ENCODE measurements at regions not wholly inside any gene's neighbourhood (a gene's known extent, or its start where the extent isn't known, plus 50 kb on each side); places are given as distances from the start of the nearest gene placed in this dataset.
"Not testable (repeated sequence)": the region's sequence is repeated elsewhere in the genome, so short reads cannot be mapped to it uniquely, and the experiment has no call there.

DNA sequence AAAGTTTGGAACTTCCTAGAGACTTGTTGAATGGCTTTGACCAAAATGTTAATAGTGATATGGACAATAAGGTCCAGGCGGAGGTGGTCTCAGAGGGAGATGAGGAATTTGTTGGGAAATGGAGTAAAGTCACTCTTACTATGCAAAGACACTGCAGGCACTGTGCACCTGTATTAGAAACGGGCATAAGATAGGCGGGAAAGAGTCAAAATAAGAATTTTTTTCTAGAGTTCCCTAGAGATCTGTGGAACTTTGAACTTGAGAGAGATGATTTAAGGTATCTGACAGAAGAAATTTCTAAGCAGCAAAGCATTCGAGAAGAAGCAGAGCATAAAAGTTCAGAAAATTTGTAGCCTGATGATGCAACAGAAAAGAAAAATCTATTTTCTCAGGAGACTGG is 144.4 kb upstream of the C1QTNF3 start:
- intact Hi-C loops (cut with DNase I); DNase-seq (ENCODE audit: low spot score): not testable (repeated sequence)

- intact Hi-C loops (cut with DNase I): not testable (repeated sequence)
Measured at GRCh38 chr5:34188001-34188822, 145.2 kb upstream of the C1QTNF3 start.

DNA sequence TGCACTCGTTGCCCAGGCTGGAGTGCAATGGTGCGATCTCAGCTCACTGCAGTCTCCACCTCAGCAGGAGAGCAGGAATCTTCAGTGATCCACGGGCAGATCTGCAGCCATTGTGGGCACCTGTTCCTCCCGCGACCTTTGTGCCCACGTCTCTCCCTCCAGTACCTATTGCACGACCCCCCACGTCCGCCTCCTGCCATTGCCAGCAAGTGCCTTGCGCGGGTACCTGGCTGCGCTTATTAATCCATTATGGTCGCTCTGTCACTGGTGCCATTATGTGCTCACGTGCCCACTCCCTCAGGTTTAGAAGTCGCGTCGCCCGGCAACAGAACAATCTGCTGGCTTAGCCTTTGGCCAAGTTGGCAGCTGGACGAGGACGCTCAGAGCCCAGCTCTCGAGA is 146.2 kb upstream of the C1QTNF3 start:
- intact Hi-C loops (cut with DNase I): not testable (repeated sequence)
- peak; percentile 95 for DNase-seq (ENCODE audit: low spot score)

More at GRCh38 chr5:34188001-34188822, 145.2 kb upstream of the C1QTNF3 start:
- DNase-seq (ENCODE audit: low spot score): peak; percentile 94

GRCh38 chr5:34189752-34190411 is 146.9 kb upstream of the C1QTNF3 start:
- peak; percentile 94 for DNase-seq (ENCODE audit: low spot score)
- intact Hi-C loops (cut with DNase I): not testable (repeated sequence)

DNA sequence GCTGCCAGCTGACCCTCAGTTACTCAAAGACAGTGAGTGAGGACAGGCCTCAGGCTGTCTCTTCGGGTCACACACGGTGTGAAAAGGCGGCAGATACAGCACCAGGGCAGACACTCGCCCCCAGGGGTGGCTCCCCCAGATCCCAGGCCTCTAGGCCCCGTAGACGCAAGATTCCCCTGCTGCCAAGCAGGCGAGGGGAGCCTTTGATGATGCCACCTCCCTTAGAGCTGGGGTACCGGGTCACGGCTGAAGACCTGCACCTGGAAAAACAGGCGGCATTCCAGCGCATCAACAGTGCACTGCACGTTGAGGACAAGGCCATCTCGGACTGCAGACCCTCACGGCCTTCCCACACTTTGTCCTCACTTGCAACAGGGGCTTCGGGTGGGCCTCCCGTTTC is 147.5 kb upstream of the C1QTNF3 start:
- intact Hi-C loops (cut with DNase I): not testable (repeated sequence)
- peak; percentile 94 for DNase-seq (ENCODE audit: low spot score)

- peak; percentile 95 for DNase-seq (ENCODE audit: low spot score)
Measured at GRCh38 chr5:34191279-34191744, 148.3 kb upstream of the C1QTNF3 start.

GRCh38 chr5:34192064-34192922 is 149.3 kb upstream of the C1QTNF3 start:
- intact Hi-C loops (cut with DNase I): not testable (repeated sequence)
- DNase-seq (ENCODE audit: low spot score): peak; percentile 92

More at GRCh38 chr5:34191279-34191744, 148.3 kb upstream of the C1QTNF3 start:
- intact Hi-C loops (cut with DNase I): not testable (repeated sequence)

- DNase-seq (ENCODE audit: low spot score); intact Hi-C loops (cut with DNase I): not testable (repeated sequence)
Measured at GRCh38 chr5:34192923-34193262, 149.9 kb upstream of the C1QTNF3 start.

DNA sequence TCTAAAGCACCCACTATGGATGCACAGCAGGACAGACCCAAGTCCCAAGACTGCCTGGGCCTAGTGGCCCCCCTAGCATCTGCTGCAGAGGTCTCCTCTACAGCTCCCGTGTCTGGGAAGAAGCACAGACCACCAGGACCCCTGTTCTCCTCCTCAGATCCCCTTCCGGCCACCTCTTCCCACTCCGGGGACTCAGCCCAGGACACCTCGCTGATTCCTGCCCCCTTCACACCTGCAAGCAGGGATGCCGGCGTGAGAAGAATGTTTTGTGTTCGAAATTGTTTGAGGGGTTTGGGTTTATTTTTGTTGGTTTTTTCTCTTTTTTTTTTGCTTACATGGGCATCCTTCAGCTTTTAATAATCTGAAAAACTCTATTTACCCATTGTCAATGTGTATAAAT is 150.3 kb upstream of the C1QTNF3 start:
- peak; percentile 91 for DNase-seq (ENCODE audit: low spot score)
- intact Hi-C loops (cut with DNase I): not testable (repeated sequence)

DNA sequence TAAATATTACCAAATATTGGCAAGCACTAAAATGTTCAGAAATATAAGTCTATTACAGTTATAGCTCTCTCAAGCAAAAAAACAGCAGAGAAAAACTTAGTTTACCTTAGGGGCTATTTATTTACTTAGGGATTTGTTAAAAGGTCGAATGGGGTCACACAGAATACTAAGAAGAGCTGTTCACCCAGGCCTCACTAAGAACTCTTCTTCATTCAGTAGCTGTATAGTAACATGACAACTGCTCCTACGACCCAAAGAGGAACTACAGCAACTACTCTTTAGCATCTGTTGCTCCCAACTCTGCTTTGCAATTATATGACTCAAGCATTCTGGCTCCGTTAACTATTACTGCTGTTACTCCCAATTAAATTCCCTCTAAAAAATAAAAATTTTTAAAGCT is 150.8 kb upstream of the C1QTNF3 start:
- DNase-seq (ENCODE audit: low spot score); intact Hi-C loops (cut with DNase I): not testable (repeated sequence)

- peak; percentile 81 for DNase-seq (ENCODE audit: low spot score)
- intact Hi-C loops (cut with DNase I): not testable (repeated sequence)
Measured at GRCh38 chr5:34196091-34196490, 153.1 kb upstream of the C1QTNF3 start.

DNA sequence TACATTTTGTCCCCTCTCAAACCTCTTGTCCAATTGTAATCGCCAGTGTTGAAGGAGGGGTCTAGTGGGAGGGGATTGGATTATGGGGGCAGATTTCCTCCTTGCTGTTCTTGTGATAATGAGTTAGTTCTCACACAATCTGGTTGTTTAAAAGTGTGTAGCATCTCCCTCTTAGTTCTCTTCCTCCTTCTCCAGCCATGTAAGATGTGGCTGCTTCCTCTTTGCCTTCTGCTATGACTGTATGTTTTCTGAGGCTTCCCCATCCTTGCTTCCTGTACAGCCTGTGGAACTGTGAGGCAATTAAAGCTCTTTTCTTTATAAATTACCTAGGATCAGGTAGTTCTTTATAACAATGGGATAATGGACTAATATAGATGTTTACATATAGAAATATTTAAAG is 162.3 kb upstream of the C1QTNF3 start:
- DNase-seq (ENCODE audit: low spot score); intact Hi-C loops (cut with DNase I): not testable (repeated sequence)

DNA sequence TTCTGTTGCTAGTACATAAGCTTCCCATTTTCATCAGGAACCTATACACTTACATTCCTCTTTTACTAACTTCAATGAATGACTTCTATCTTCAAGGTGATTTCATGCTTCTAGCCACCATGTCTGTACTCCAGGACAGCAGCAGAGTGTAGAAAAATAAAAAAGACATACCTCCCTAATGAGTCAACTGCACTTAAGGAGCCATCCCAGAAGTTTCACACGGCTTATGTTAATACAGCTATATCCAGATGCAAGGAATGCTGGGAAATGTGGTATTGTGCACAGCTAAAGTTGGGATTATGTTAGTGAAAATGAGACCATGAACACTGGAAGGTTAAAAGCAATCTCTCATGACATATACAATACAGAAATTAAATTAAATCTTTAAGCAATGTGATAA is 174.4 kb upstream of the C1QTNF3 start:
- DNase-seq (ENCODE audit: low spot score); intact Hi-C loops (cut with DNase I): not testable (repeated sequence)

GRCh38 chr5:34221329-34222073 is 178.5 kb upstream of the C1QTNF3 start:
- DNase-seq (ENCODE audit: low spot score); intact Hi-C loops (cut with DNase I): not testable (repeated sequence)

- intact Hi-C loops (cut with DNase I); DNase-seq (ENCODE audit: low spot score): not testable (repeated sequence)
Measured at GRCh38 chr5:34223158-34223557, 180.1 kb upstream of the C1QTNF3 start.

GRCh38 chr5:34230402-34230801 is 187.4 kb upstream of the C1QTNF3 start:
- DNase-seq (ENCODE audit: low spot score); intact Hi-C loops (cut with DNase I): not testable (repeated sequence)

GRCh38 chr5:34243802-34244201 is 200.8 kb upstream of the C1QTNF3 start:
- DNase-seq (ENCODE audit: low spot score); intact Hi-C loops (cut with DNase I): not testable (repeated sequence)

DNA sequence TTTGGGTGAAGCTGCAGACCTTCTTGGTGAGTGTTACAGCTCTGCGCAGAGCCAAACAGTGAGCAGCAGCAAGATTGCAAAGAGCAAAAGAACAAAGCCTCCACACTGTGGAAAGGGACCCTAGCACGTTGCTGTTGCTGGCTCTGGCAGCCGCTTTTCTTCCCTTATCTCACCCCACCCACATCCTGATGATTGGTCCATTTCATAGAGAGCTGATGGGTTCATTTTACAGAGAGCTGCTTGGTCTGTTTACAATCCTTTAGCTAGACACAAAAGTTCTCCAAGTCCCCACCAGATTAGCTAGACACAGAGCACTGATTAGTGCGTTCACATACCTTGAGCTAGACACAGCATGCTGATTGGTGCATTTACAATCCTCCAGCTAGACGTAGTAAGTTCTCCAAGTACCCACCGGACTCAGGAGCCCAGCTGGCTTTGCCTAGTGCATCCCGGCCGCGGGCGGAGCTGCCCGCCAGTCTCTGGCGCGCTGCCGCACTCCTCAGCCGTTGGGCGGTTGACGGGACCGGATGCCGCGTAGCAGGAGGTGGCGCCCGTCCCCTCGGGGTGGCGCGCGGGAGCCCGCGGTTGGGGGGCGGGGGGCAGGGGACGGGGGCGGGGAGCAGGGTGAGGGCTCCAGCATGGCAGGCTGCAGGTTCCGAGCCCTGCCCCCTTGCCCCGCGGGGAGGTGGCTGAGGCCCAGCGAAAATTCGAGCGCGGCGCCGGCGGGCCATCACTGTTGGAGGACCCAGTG is 201.4 kb upstream of the C1QTNF3 start:
- peak; percentile 90 for DNase-seq (ENCODE audit: low spot score)
- intact Hi-C loops (cut with DNase I): not testable (repeated sequence)

All from posterior vena cava (tissue), 2 donors.